BJ (cell line): ENCODE measurements at regions not wholly inside any gene's neighbourhood (a gene's known extent, or its start where the extent isn't known, plus 50 kb on each side); places are given as distances from the start of the nearest gene placed in this dataset.

Experiments
- CTCF ChIA-PET: fragments of 350-600 bp; formaldehyde crosslinking; extraction: SDS; loops from one replicate; lab custom pipeline; 2021; ENCODE audit warnings: antibody characterized with exemption, inconsistent platforms; lab: Yijun Ruan, JAX
- POLR2A ChIA-PET: fragments of 300-600 bp; sonication (Branson Sonifier 250); formaldehyde crosslinking; extraction: SDS; loops from one replicate; lab custom pipeline; 2021; ENCODE audit warnings: antibody characterized with exemption; lab: Charles Lee
- DNase-seq: peaks from one replicate; pipeline ENCODE4 v3.0.0-alpha.2; 2011; ENCODE audit warnings: low read depth
- H3K27me3 ChIP-seq: 2 replicates; pipeline ENCODE4 v1.6.0; 2011; ENCODE audit warnings: low read length; ENCODE audit not compliant: control insufficient read depth, insufficient read depth
- H3K36me3 ChIP-seq: 2 replicates; pipeline ENCODE4 v1.5.1; 2011; ENCODE audit warnings: low read length; ENCODE audit not compliant: control insufficient read depth, insufficient read depth
- H3K4me3 ChIP-seq: 2 replicates; pipeline ENCODE4 v1.5.1; 2011; ENCODE audit warnings: low read depth, mild to moderate bottlenecking, control low read depth, low read length
- CTCF ChIP-seq: IDR thresholded peaks from 2 replicates; pipeline ENCODE4 v1.5.1; 2011; ENCODE audit warnings: low read depth, mild to moderate bottlenecking, control low read depth, inconsistent platforms, low read length, moderate library complexity; ENCODE audit not compliant: insufficient read depth

- no peak for DNase-seq
- Histone ChIP-seq H3K4me3 (no peak overlapping the region), H3K27me3 (no peaks in the 10 kb centered on the region), H3K36me3 (no peaks in the 10 kb centered on the region)
- no peak for TF ChIP-seq CTCF
- CTCF ChIA-PET, result interaction anchor here (0.6 to 1.2 kb wide), 3 partner anchors 16 to 427 kb away, joined by 3 read pairs; no protein-coding TSS in a partner anchor
- POLR2A ChIA-PET, result no interaction called here
Measured at GRCh38 chr7:84583331-84583730, 388.7 kb upstream of the SEMA3A start.

GRCh38 chr7:84582747-84583146 is 388.2 kb upstream of the SEMA3A start:
- CTCF ChIA-PET, result interaction anchor here (0.6 to 1.2 kb wide), 3 partner anchors 17 to 427 kb away, joined by 3 read pairs; no protein-coding TSS in a partner anchor
- POLR2A ChIA-PET, result no interaction called here
- no peak for DNase-seq
- H3K27me3 ChIP-seq, result no peaks in the 10 kb centered on the region
- H3K4me3 ChIP-seq, result no peak overlapping the region
- H3K36me3 ChIP-seq, result no peaks in the 10 kb centered on the region
- no peak for TF ChIP-seq CTCF

- H3K27me3 ChIP-seq, result no peaks in the 10 kb centered on the region
- H3K4me3 ChIP-seq, result no peak overlapping the region
- DNase-seq, result no peak
- CTCF ChIA-PET, result no interaction called here
- H3K36me3 ChIP-seq, result no peaks in the 10 kb centered on the region
- POLR2A ChIA-PET, result no interaction called here
- TF ChIP-seq CTCF, result no peak
Measured at GRCh38 chr7:84578825-84579224, 384.2 kb upstream of the SEMA3A start.

GRCh38 chr7:84568781-84569180 is 374.2 kb upstream of the SEMA3A start:
- DNase-seq, result peak; percentile 1
- no peak for TF ChIP-seq CTCF
- H3K36me3 ChIP-seq, result no peaks in the 10 kb centered on the region
- CTCF ChIA-PET, result interaction anchor here (1.4 kb wide), 1 partner anchor 12 kb away, joined by 3 read pairs; no protein-coding TSS in a partner anchor
- POLR2A ChIA-PET, result no interaction called here
- no peaks in the 10 kb centered on the region for H3K27me3 ChIP-seq
- H3K4me3 ChIP-seq, result no peak overlapping the region

- Histone ChIP-seq H3K27me3 (no peaks in the 10 kb centered on the region), H3K4me3 (no peak overlapping the region), H3K36me3 (no peaks in the 10 kb centered on the region)
- no peak for TF ChIP-seq CTCF
- ChIA-PET CTCF (no interaction called here), POLR2A (no interaction called here)
- no peak for DNase-seq
Measured at GRCh38 chr7:84565345-84566074, 370.9 kb upstream of the SEMA3A start.
